ENCODE measurements at regions not wholly inside any gene's neighbourhood (a gene's known extent, or its start where the extent isn't known, plus 50 kb on each side); places are given as distances from the start of the nearest gene placed in this dataset.

GRCh38 chr16:6363896-6364607, 968.6 kb upstream of the RBFOX1 start:
- Histone ChIP-seq H3K4me3 (no peak overlapping the region), H3K27me3 (no peaks in the 10 kb centered on the region), H3K4me1 (no peaks in the 10 kb centered on the region), H3K27ac (no peak overlapping the region), H3K36me3 (ENCODE audit: low read depth, missing control alignments) (no peaks in the 10 kb centered on the region), H3K9me3 (no peaks in the 10 kb centered on the region)
- intact Hi-C loops (cut with DNase I; ENCODE audit: low total_unique reads), result no loop called here
- TF ChIP-seq CTCF (IDR thresholded peaks at IDR 0.05) (no peak), POLR2A (IDR thresholded peaks at IDR 0.05) (no peak)
- WGBS, 2 donors, result 72 to 76% methylated on average over 6 of the region's 6 CpGs
- no peak for DNase-seq

GRCh38 chr16:6363396-6363795, 969.2 kb upstream of the RBFOX1 start:
- Histone ChIP-seq H3K27ac (no peak overlapping the region), H3K4me3 (no peak overlapping the region), H3K4me1 (no peaks in the 10 kb centered on the region), H3K9me3 (no peaks in the 10 kb centered on the region), H3K27me3 (no peaks in the 10 kb centered on the region), H3K36me3 (ENCODE audit: low read depth, missing control alignments) (no peaks in the 10 kb centered on the region)
- 82 to 86% methylated on average over 11 of the region's 11 CpGs for WGBS, 2 donors
- intact Hi-C loops (cut with DNase I; ENCODE audit: low total_unique reads), result no loop called here
- TF ChIP-seq POLR2A (IDR thresholded peaks at IDR 0.05) (no peak), CTCF (IDR thresholded peaks at IDR 0.05) (no peak)
- no peak for DNase-seq

GRCh38 chr16:6362321-6362720, 970.3 kb upstream of the RBFOX1 start:
- DNase-seq, result no peak

GRCh38 chr16:6360641-6361040, 972.0 kb upstream of the RBFOX1 start:
- intact Hi-C loops (cut with DNase I; ENCODE audit: low total_unique reads), result no loop called here
- TF ChIP-seq POLR2A (IDR thresholded peaks at IDR 0.05), result no peak
- TF ChIP-seq CTCF (IDR thresholded peaks at IDR 0.05), result no peak
- Histone ChIP-seq H3K27ac (no peak overlapping the region), H3K4me3 (no peak overlapping the region), H3K27me3 (no peaks in the 10 kb centered on the region), H3K9me3 (no peaks in the 10 kb centered on the region), H3K4me1 (no peaks in the 10 kb centered on the region), H3K36me3 (ENCODE audit: low read depth, missing control alignments) (no peaks in the 10 kb centered on the region)
- WGBS, 2 donors, result 87 to 92% methylated on average over 7 of the region's 7 CpGs
- DNase-seq, result no peak

More at GRCh38 chr16:6362321-6362720, 970.3 kb upstream of the RBFOX1 start:
- intact Hi-C loops (cut with DNase I; ENCODE audit: low total_unique reads), result no loop called here
- TF ChIP-seq CTCF (IDR thresholded peaks at IDR 0.05) (no peak), POLR2A (IDR thresholded peaks at IDR 0.05) (no peak)
- Histone ChIP-seq H3K27me3 (no peaks in the 10 kb centered on the region), H3K36me3 (ENCODE audit: low read depth, missing control alignments) (no peaks in the 10 kb centered on the region), H3K9me3 (no peaks in the 10 kb centered on the region), H3K27ac (no peak overlapping the region), H3K4me1 (no peaks in the 10 kb centered on the region), H3K4me3 (no peak overlapping the region)
- 81 to 83% methylated on average over 5 of the region's 5 CpGs for WGBS, 2 donors

GRCh38 chr16:6356911-6357310, 975.7 kb upstream of the RBFOX1 start:
- 32 to 33% methylated on average over 7 of the region's 7 CpGs for WGBS, 2 donors
- no peaks in the 10 kb centered on the region for H3K36me3 ChIP-seq (ENCODE audit: low read depth, missing control alignments)
- no peaks in the 10 kb centered on the region for H3K4me1 ChIP-seq
- intact Hi-C loops (cut with DNase I; ENCODE audit: low total_unique reads), result no loop called here
- no peaks in the 10 kb centered on the region for H3K27me3 ChIP-seq
- H3K9me3 ChIP-seq, result no peaks in the 10 kb centered on the region
- no peak for DNase-seq
- no peak overlapping the region for H3K4me3 ChIP-seq
- H3K27ac ChIP-seq, result no peak overlapping the region
- TF ChIP-seq POLR2A (IDR thresholded peaks at IDR 0.05), result no peak
- TF ChIP-seq CTCF (IDR thresholded peaks at IDR 0.05), result no peak
